B cell (primary cell): ENCODE measurements at regions not wholly inside any gene's neighbourhood (a gene's known extent, or its start where the extent isn't known, plus 50 kb on each side); places are given as distances from the start of the nearest gene placed in this dataset.

ENCODE experiments used
- ATAC-seq: fragments of 200-7000 bp; cut with Tn5 transposase; one replicate; pipeline ENCODE4 v1.10.0; 2021; ENCODE audit warnings: low read depth, mild to moderate bottlenecking, moderate number of reproducible peaks, moderate library complexity
- CTCF ChIA-PET: fragments of 350-600 bp; sonication (Branson Sonifier 250); formaldehyde crosslinking; loops from one replicate; lab custom pipeline; 2021; ENCODE audit warnings: antibody characterized with exemption, inconsistent platforms; lab: Charles Lee
- POLR2A ChIA-PET: fragments of 350-600 bp; sonication (Branson Sonifier 250); formaldehyde crosslinking; loops from one replicate; lab custom pipeline; 2021; ENCODE audit warnings: antibody characterized with exemption; lab: Charles Lee
- DNase-seq: peaks from one replicate; pipeline ENCODE4 v3.0.0; 2013
- H2AFZ ChIP-seq: 2 replicates; pipeline ENCODE4 v1.6.1; 2012; ENCODE audit warnings: mild to moderate bottlenecking, low read depth, low read length; ENCODE audit not compliant: insufficient read depth, poor library complexity, severe bottlenecking
- H3K27ac ChIP-seq, 2 donors: 1 replicate in 1 of 2; 2 replicates in 1 of 2; pipeline ENCODE4 v1.5.1; 2012 to 2013; ENCODE audit warnings: low read length in 2 of 2, mild to moderate bottlenecking in 2 of 2, moderate library complexity in 1 of 2
- H3K27me3 ChIP-seq, 4 experiments: fragments of 200-600 bp in 1 of 4; sonication (generic) in 1 of 4; replicated peaks in 1 of 4; 1 replicate in 2 of 4; 2 replicates in 2 of 4; pipeline versions ENCODE4 v1.6.1 to v1.7.0; 2013 to 2016; ENCODE audit warnings: low read length in 3 of 4, mild to moderate bottlenecking in 2 of 4, mixed read lengths in 1 of 4, moderate library complexity in 1 of 4; ENCODE audit not compliant: insufficient read depth in 4 of 4, control insufficient read depth in 3 of 4; ENCODE audit errors: control extremely low read depth in 1 of 4
- H3K36me3 ChIP-seq, 2 experiments: replicated peaks in 1 of 2; 1 replicate in 1 of 2; 2 replicates in 1 of 2; pipeline versions ENCODE4 v1.6.1 to v1.7.1; 2013; ENCODE audit warnings: low read length in 1 of 2; ENCODE audit not compliant: insufficient read depth in 2 of 2, control insufficient read depth in 1 of 2; ENCODE audit errors: control extremely low read depth in 1 of 2, extremely low read depth in 1 of 2
- H3K4me1 ChIP-seq, 2 donors: fragments of 200-600 bp in 1 of 2; sonication (generic) in 1 of 2; 1 replicate in 1 of 2; 2 replicates in 1 of 2; pipeline versions ENCODE4 v1.5.1 to v1.6.1; 2013 to 2017; ENCODE audit warnings: low read length in 2 of 2; ENCODE audit not compliant: control insufficient read depth in 2 of 2, insufficient read depth in 2 of 2
- H3K4me2 ChIP-seq: replicated peaks from 2 replicates; pipeline ENCODE3; 2012; ENCODE audit warnings: mild to moderate bottlenecking, low read depth, low read length; ENCODE audit not compliant: poor library complexity, severe bottlenecking
- H3K4me3 ChIP-seq, 5 experiments: fragments of 200-600 bp in 1 of 5; sonication (generic) in 1 of 5; 1 replicate in 3 of 5; 2 replicates in 2 of 5; pipeline versions ENCODE4 v1.5.1 to v1.7.0; 2011 to 2016; ENCODE audit warnings: low read length in 4 of 5, mild to moderate bottlenecking in 4 of 5, low read depth in 2 of 5, control low read depth in 1 of 5, moderate library complexity in 1 of 5; ENCODE audit not compliant: insufficient read depth in 1 of 5; ENCODE audit errors: control extremely low read depth in 1 of 5, extremely low read depth in 1 of 5
- H3K79me2 ChIP-seq: fragments of 200-600 bp; sonication (generic); one replicate; pipeline ENCODE4 v1.6.0; 2016; ENCODE audit warnings: low read length; ENCODE audit not compliant: control insufficient read depth, insufficient read depth
- H3K9ac ChIP-seq: fragments of 200-600 bp; sonication (generic); 2 replicates; pipeline ENCODE4 v1.6.1; 2017; ENCODE audit warnings: mild to moderate bottlenecking, low read length, moderate library complexity
- H3K9me3 ChIP-seq, 3 donors: one replicate each; pipeline versions ENCODE4 v1.6.1 to v1.7.1; 2013; ENCODE audit warnings: low read length in 2 of 3; ENCODE audit not compliant: control insufficient read depth in 2 of 3, insufficient read depth in 1 of 3; ENCODE audit errors: control extremely low read depth in 1 of 3
- H4K20me1 ChIP-seq: 2 replicates; pipeline ENCODE4 v1.6.0; 2012; ENCODE audit warnings: mild to moderate bottlenecking, low read length; ENCODE audit not compliant: insufficient read depth, control insufficient read depth, poor library complexity, severe bottlenecking
- H3K27ac Mint-ChIP-seq: one replicate; pipeline ENCODE4 v1.8.0; 2021; ENCODE audit warnings: mixed read lengths
- H3K27me3 Mint-ChIP-seq: one replicate; pipeline ENCODE4 v1.8.0; 2021; ENCODE audit warnings: mixed read lengths
- H3K4me1 Mint-ChIP-seq: one replicate; pipeline ENCODE4 v1.8.0; 2021; ENCODE audit warnings: mixed read lengths
- H3K4me3 Mint-ChIP-seq: one replicate; pipeline ENCODE4 v1.8.0; 2021; ENCODE audit warnings: mixed read lengths
- H3K9me3 Mint-ChIP-seq: one replicate; pipeline ENCODE4 v1.8.0; 2022; ENCODE audit warnings: mixed read lengths; ENCODE audit not compliant: insufficient read depth
- CTCF ChIP-seq: fragments of 200-600 bp; IDR thresholded peaks from one replicate; pipeline ENCODE4 v1.8.0; 2022; ENCODE audit warnings: antibody characterized with exemption, mild to moderate bottlenecking
- EZH2 ChIP-seq: IDR thresholded peaks from 2 replicates; pipeline ENCODE4 v1.6.1; 2012; ENCODE audit warnings: borderline replicate concordance, low read depth, mild to moderate bottlenecking, moderate library complexity, low read length; ENCODE audit not compliant: insufficient read depth, poor library complexity, severe bottlenecking
- WGBS: methylation state at CpG from one replicate; pipeline ENCODE4 v1.1.5; 2013; ENCODE audit warnings: missing lambda C conversion rate; ENCODE audit not compliant: insufficient coverage; 5-methylcytosine and 5-hydroxymethylcytosine counted together
- intact Hi-C: fragments of 100-400 bp; cut with micrococcal nuclease; formaldehyde crosslinking; loops from one replicate; pipeline ENCODE4 v1.10.0; 2022

GRCh38 chr3:152756807-152757206 is 78.1 kb upstream of the P2RY1 start:
- H3K4me2 ChIP-seq = no peak overlapping the region
- intact Hi-C loops = no loop called here
- CTCF ChIA-PET = no interaction called here
- no peak for DNase-seq
- Mint-ChIP-seq H3K4me1 (no peaks in the 10 kb centered on the region), H3K9me3 (no peaks in the 10 kb centered on the region), H3K27ac (no peak overlapping the region), H3K4me3 (no peak overlapping the region), H3K27me3 (peaks cover 4% of the 10 kb centered on the region)
- H3K4me3 ChIP-seq = no peak overlapping the region
- ATAC-seq = no peak
- no peaks in the 10 kb centered on the region for H3K79me2 ChIP-seq
- no peak overlapping the region for H2AFZ ChIP-seq
- H4K20me1 ChIP-seq = no peaks in the 10 kb centered on the region
- no peaks in the 10 kb centered on the region for H3K36me3 ChIP-seq
- no peak overlapping the region for H3K27ac ChIP-seq
- H3K4me1 ChIP-seq = no peaks in the 10 kb centered on the region
- POLR2A ChIA-PET = no interaction called here
- no peak overlapping the region for H3K9ac ChIP-seq
- TF ChIP-seq EZH2 = no peak
- TF ChIP-seq CTCF = no peak
- no peaks in the 10 kb centered on the region for H3K27me3 ChIP-seq
- H3K9me3 ChIP-seq = no peaks in the 10 kb centered on the region

GRCh38 chr3:152760024-152760563 is 74.8 kb upstream of the P2RY1 start:
- Histone ChIP-seq H3K4me2 (no peak overlapping the region), H3K27ac (no peak overlapping the region), H4K20me1 (no peaks in the 10 kb centered on the region), H2AFZ (no peak overlapping the region), H3K9ac (no peak overlapping the region), H3K9me3 (no peaks in the 10 kb centered on the region), H3K79me2 (no peaks in the 10 kb centered on the region), H3K36me3 (no peaks in the 10 kb centered on the region), H3K4me3 (no peak overlapping the region), H3K27me3 (no peaks in the 10 kb centered on the region), H3K4me1 (no peaks in the 10 kb centered on the region)
- TF ChIP-seq EZH2 (no peak), CTCF (no peak)
- ChIA-PET POLR2A (no interaction called here), CTCF (no interaction called here)
- H3K9me3 Mint-ChIP-seq = peaks cover 4% of the 10 kb centered on the region
- intact Hi-C loops = no loop called here
- ATAC-seq (no peak), DNase-seq (no peak)
- H3K27ac Mint-ChIP-seq = no peak overlapping the region
- H3K4me3 Mint-ChIP-seq = no peak overlapping the region
- H3K4me1 Mint-ChIP-seq = no peaks in the 10 kb centered on the region
- peaks cover 8% of the 10 kb centered on the region for H3K27me3 Mint-ChIP-seq
- WGBS = 62% methylated on average over 3 of the region's 4 CpGs
